Astrocyte of the spinal cord (primary cell): ENCODE measurements at regions not wholly inside any gene's neighbourhood (a gene's known extent, or its start where the extent isn't known, plus 50 kb on each side); places are given as distances from the start of the nearest gene placed in this dataset.

ENCODE experiments used
- DNase-seq: peaks from one replicate; pipeline ENCODE4 v3.0.0; 2011; ENCODE audit warnings: low read depth, low spot score
- H3K4me3 ChIP-seq: 2 replicates; pipeline ENCODE4 v1.5.1; 2011; ENCODE audit warnings: low read depth, mild to moderate bottlenecking, low read length, moderate library complexity
- CTCF ChIP-seq: IDR thresholded peaks from 2 replicates; pipeline ENCODE4 v1.5.1; 2012; ENCODE audit warnings: low read depth, mild to moderate bottlenecking, low read length, inconsistent platforms
- in situ Hi-C: cut with HindIII; loops from 2 replicates; pipeline ENCODE4 v1.10.0; 2017; ENCODE audit warnings: low sequenced_read_pairs

GRCh38 chr5:164680216-164680615 lies 1174.8 kb downstream of the MAT2B start:
- no peak for DNase-seq
- in situ Hi-C loops: no loop called here
- TF ChIP-seq CTCF: no peak
- H3K4me3 ChIP-seq: no peak overlapping the region

- in situ Hi-C loops: no loop called here
- no peak for TF ChIP-seq CTCF
- no peak overlapping the region for H3K4me3 ChIP-seq
- DNase-seq: no peak
Observed at GRCh38 chr5:164680812-164681520, 1175.5 kb downstream of the MAT2B start.

GRCh38 chr5:164687391-164687790 lies 1182.0 kb downstream of the MAT2B start:
- H3K4me3 ChIP-seq: no peak overlapping the region
- no peak for TF ChIP-seq CTCF
- no peak for DNase-seq
- in situ Hi-C loops: no loop called here

- H3K4me3 ChIP-seq: no peak overlapping the region
- in situ Hi-C loops: no loop called here
- DNase-seq: no peak
- no peak for TF ChIP-seq CTCF
Observed at GRCh38 chr5:164688437-164688836, 1183.0 kb downstream of the MAT2B start.

- TF ChIP-seq CTCF: no peak
- in situ Hi-C loops: no loop called here
- no peak overlapping the region for H3K4me3 ChIP-seq
- DNase-seq: no peak
Observed at GRCh38 chr5:164708831-164709230, 1203.4 kb downstream of the MAT2B start.

GRCh38 chr5:164713682-164714081 lies 1208.3 kb downstream of the MAT2B start:
- TF ChIP-seq CTCF: no peak
- DNase-seq: no peak
- in situ Hi-C loops: no loop called here
- H3K4me3 ChIP-seq: no peak overlapping the region

- H3K4me3 ChIP-seq: no peak overlapping the region
- no peak for DNase-seq
- TF ChIP-seq CTCF: no peak
- in situ Hi-C loops: no loop called here
Observed at GRCh38 chr5:164721116-164721515, 1215.7 kb downstream of the MAT2B start.
